H9 (cell line): ENCODE measurements at regions not wholly inside any gene's neighbourhood (a gene's known extent, or its start where the extent isn't known, plus 50 kb on each side); places are given as distances from the start of the nearest gene placed in this dataset.

ENCODE experiments used
- DNase-seq: peaks from one replicate; pipeline ENCODE4 v3.0.0-alpha.2; 2017
- H2AFZ ChIP-seq: one replicate; pipeline ENCODE4 v1.6.1; 2013; ENCODE audit warnings: mild to moderate bottlenecking, low read length, control low read depth, moderate library complexity
- H2AK5ac ChIP-seq: 2 replicates; pipeline ENCODE4 v1.6.1; 2013; ENCODE audit warnings: low read length, control low read depth, mixed read lengths; ENCODE audit not compliant: insufficient read length
- H2BK120ac ChIP-seq: one replicate; pipeline ENCODE4 v1.6.1; 2013; ENCODE audit warnings: low read depth, mild to moderate bottlenecking, low read length, control low read depth, inconsistent platforms; ENCODE audit not compliant: poor library complexity, severe bottlenecking
- H2BK12ac ChIP-seq: 2 replicates; pipeline ENCODE4 v1.6.1; 2013; ENCODE audit warnings: low read length, control low read depth, mixed read lengths, low read depth; ENCODE audit not compliant: insufficient read length
- H2BK15ac ChIP-seq: 2 replicates; pipeline ENCODE4 v1.6.1; 2013; ENCODE audit warnings: low read depth, low read length, control low read depth
- H2BK20ac ChIP-seq: one replicate; pipeline ENCODE4 v1.6.1; 2013; ENCODE audit warnings: low read depth, mild to moderate bottlenecking, low read length, control low read depth, inconsistent platforms; ENCODE audit not compliant: poor library complexity, severe bottlenecking
- H2BK5ac ChIP-seq: 2 replicates; pipeline ENCODE4 v1.6.1; 2013; ENCODE audit warnings: low read length, control low read depth, mixed read lengths; ENCODE audit not compliant: insufficient read length
- H3K14ac ChIP-seq: 2 replicates; pipeline ENCODE4 v1.6.1; 2013; ENCODE audit warnings: low read length, control low read depth; ENCODE audit not compliant: insufficient read depth
- H3K18ac ChIP-seq: 2 replicates; pipeline ENCODE4 v1.6.1; 2013; ENCODE audit warnings: low read depth, mild to moderate bottlenecking, mixed read lengths, low read length, control low read depth; ENCODE audit not compliant: insufficient read length
- H3K23ac ChIP-seq: 2 replicates; pipeline ENCODE4 v1.6.1; 2013; ENCODE audit warnings: low read length, control low read depth, mixed read lengths, low read depth; ENCODE audit not compliant: insufficient read length
- H3K23me2 ChIP-seq: 2 replicates; pipeline ENCODE4 v1.6.1; 2013; ENCODE audit warnings: low read depth, mild to moderate bottlenecking, mixed read lengths, low read length, control low read depth; ENCODE audit not compliant: insufficient read length, poor library complexity, severe bottlenecking
- H3K27ac ChIP-seq: 2 replicates; pipeline ENCODE4 v1.5.1; 2013; ENCODE audit warnings: low read length, control low read depth, mixed read lengths, low read depth; ENCODE audit not compliant: insufficient read length
- H3K27me3 ChIP-seq: 2 replicates; pipeline ENCODE4 v1.6.1; 2013; ENCODE audit warnings: low read length, control low read depth, inconsistent platforms; ENCODE audit not compliant: insufficient read depth
- H3K4ac ChIP-seq: 2 replicates; pipeline ENCODE4 v1.6.1; 2013; ENCODE audit warnings: low read depth, mild to moderate bottlenecking, control low read depth, inconsistent platforms, low read length, moderate library complexity
- H3K4me1 ChIP-seq: 2 replicates; pipeline ENCODE4 v1.6.1; 2013; ENCODE audit warnings: low read length, control low read depth, inconsistent platforms; ENCODE audit not compliant: insufficient read depth
- H3K4me2 ChIP-seq: 2 replicates; pipeline ENCODE4 v1.6.1; 2013; ENCODE audit warnings: low read length, control low read depth, mixed read lengths; ENCODE audit not compliant: insufficient read length, insufficient read depth
- H3K56ac ChIP-seq: 2 replicates; pipeline ENCODE4 v1.6.1; 2013; ENCODE audit warnings: low read depth, mild to moderate bottlenecking, mixed read lengths, low read length, control low read depth; ENCODE audit not compliant: insufficient read length
- H3K79me1 ChIP-seq: 2 replicates; pipeline ENCODE4 v1.6.1; 2013; ENCODE audit warnings: low read depth, mild to moderate bottlenecking, moderate library complexity, low read length, control low read depth, inconsistent platforms; ENCODE audit not compliant: insufficient read depth, poor library complexity, severe bottlenecking
- H3K79me2 ChIP-seq: 2 replicates; pipeline ENCODE4 v1.6.1; 2013; ENCODE audit warnings: low read length, control low read depth, inconsistent platforms; ENCODE audit not compliant: insufficient read depth
- H3K9ac ChIP-seq: 2 replicates; pipeline ENCODE4 v1.6.1; 2013; ENCODE audit warnings: low read length, control low read depth, mixed read lengths; ENCODE audit not compliant: insufficient read length; ENCODE audit errors: extremely low read depth
- H3K9me3 ChIP-seq: one replicate; pipeline ENCODE4 v1.6.1; 2013; ENCODE audit warnings: low read depth, low read length, inconsistent platforms; ENCODE audit not compliant: control insufficient read depth
- H3T11ph ChIP-seq: one replicate; pipeline ENCODE4 v1.6.1; 2013; ENCODE audit warnings: mild to moderate bottlenecking, low read length, control low read depth, inconsistent platforms
- H4K20me1 ChIP-seq: one replicate; pipeline ENCODE4 v1.6.1; 2013; ENCODE audit not compliant: control insufficient read depth, insufficient read length, insufficient read depth
- H4K5ac ChIP-seq: 2 replicates; pipeline ENCODE4 v1.6.1; 2013; ENCODE audit warnings: low read depth, mild to moderate bottlenecking, mixed read lengths, low read length, control low read depth; ENCODE audit not compliant: insufficient read length
- H4K8ac ChIP-seq: replicated peaks from 2 replicates; pipeline ENCODE4 v1.6.1; 2013; ENCODE audit warnings: low read length, control low read depth, mixed read lengths, low read depth; ENCODE audit not compliant: insufficient read length
- H4K91ac ChIP-seq: 2 replicates; pipeline ENCODE4 v1.6.1; 2013; ENCODE audit warnings: low read depth, mild to moderate bottlenecking, moderate library complexity, mixed read lengths, low read length, control low read depth; ENCODE audit not compliant: insufficient read length
- H3K27ac Mint-ChIP-seq, 3 experiments: 2 replicates in 2 of 3; 3 replicates in 1 of 3; pipeline ENCODE4 v1.8.0; 2020 to 2021; ENCODE audit warnings: mixed read lengths in 3 of 3, mild to moderate bottlenecking in 1 of 3, moderate library complexity in 1 of 3
- H3K27me3 Mint-ChIP-seq: 2 replicates; pipeline ENCODE4 v1.8.0; 2021; ENCODE audit warnings: low read depth, mild to moderate bottlenecking, moderate library complexity, mixed read lengths
- H3K36me3 Mint-ChIP-seq, 3 experiments: 2 replicates in 2 of 3; 3 replicates in 1 of 3; pipeline ENCODE4 v1.8.0; 2020 to 2021; ENCODE audit warnings: low read depth in 3 of 3, mixed read lengths in 3 of 3; ENCODE audit not compliant: insufficient read depth in 1 of 3
- H3K4me1 Mint-ChIP-seq, 2 experiments: 2 replicates each; pipeline ENCODE4 v1.8.0; 2020; ENCODE audit warnings: mixed read lengths in 2 of 2
- H3K4me3 Mint-ChIP-seq, 2 experiments: 2 replicates in 1 of 2; 3 replicates in 1 of 2; pipeline ENCODE4 v1.8.0; 2020 to 2021; ENCODE audit warnings: mild to moderate bottlenecking in 2 of 2, mixed read lengths in 2 of 2, moderate library complexity in 1 of 2
- H3K9me3 Mint-ChIP-seq, 2 experiments: 2 replicates in 1 of 2; 3 replicates in 1 of 2; pipeline ENCODE4 v1.8.0; 2020; ENCODE audit warnings: mild to moderate bottlenecking in 2 of 2, mixed read lengths in 2 of 2, moderate library complexity in 1 of 2
- WGBS: extraction: QIAGEN DNeasy Blood & Tissue Kit; methylation state at CpG from one replicate; pipeline ENCODE4 v1.1.7; 2013; ENCODE audit warnings: missing lambda C conversion rate, low lambda C conversion rate, mixed read lengths; ENCODE audit not compliant: insufficient read length; ENCODE audit errors: extremely low coverage; 5-methylcytosine and 5-hydroxymethylcytosine counted together
- TF ChIP-seq, protein P1 (sequence below): fragments of 200-600 bp; sonication (generic); conservative IDR thresholded peaks from 3 replicates; pipeline ENCODE4 v1.8.0; 2021; ENCODE audit warnings: antibody characterized with exemption, mild to moderate bottlenecking

DNA sequence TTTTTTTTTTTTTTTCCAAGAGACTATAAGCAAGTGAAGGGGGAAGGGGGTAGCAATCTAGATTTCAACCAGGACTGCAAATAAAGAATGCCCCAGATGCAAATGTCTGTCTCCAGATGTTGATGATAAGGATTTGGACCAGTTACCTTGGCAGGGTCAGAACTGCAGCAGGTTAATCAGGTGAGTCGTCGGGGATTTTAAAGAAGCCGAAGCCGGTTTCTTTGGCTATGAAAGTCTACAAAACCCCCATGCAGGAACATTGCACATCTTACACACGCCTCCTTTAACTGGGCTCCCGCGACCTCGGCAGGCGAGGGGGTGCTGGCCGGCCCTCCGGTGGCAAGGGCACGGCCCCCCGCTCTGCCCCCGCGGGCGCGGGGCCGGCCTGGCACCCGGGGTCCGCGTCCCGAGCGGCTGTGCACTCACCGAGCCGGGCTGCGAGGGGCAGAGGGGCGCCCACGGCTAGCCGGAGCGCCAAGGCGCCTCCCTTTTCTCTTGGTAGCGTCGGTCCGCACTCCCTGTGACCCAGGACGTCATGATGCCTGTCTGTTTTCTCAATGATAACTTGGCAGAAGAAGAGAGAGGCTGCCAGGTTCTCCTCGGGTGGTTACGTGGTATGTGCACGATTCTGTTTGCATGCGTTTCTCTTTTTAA, 366.3 kb upstream of the ESRRG start:
- Mint-ChIP-seq H3K27me3 (peaks cover 75% of the 10 kb centered on the region), H3K36me3 (no peaks in the 10 kb centered on the region), H3K4me3 (peak overlapping the region; percentile 71 to 95), H3K4me1 (peaks cover 26 to 33% of the 10 kb centered on the region in 2 experiments), H3K9me3 (no peaks in the 10 kb centered on the region; a peak in 1 of 5 replicates), H3K27ac (no peak overlapping the region)
- no peak for DNase-seq
- H3K18ac ChIP-seq, result no peak overlapping the region
- H3K4ac ChIP-seq, result no peak overlapping the region
- peaks cover 14% of the 10 kb centered on the region; the same call in 1 of the 2 replicates for H3K27me3 ChIP-seq
- no peaks in the 10 kb centered on the region for H3K79me2 ChIP-seq
- H3K27ac ChIP-seq, result no peak overlapping the region
- H3K79me1 ChIP-seq, result no peaks in the 10 kb centered on the region
- H3K14ac ChIP-seq, result no peak overlapping the region
- H3K23me2 ChIP-seq, result peaks cover 16% of the 10 kb centered on the region
- H3K56ac ChIP-seq, result no peak overlapping the region
- no peak overlapping the region for H2BK120ac ChIP-seq
- no peak overlapping the region for H4K91ac ChIP-seq
- TF ChIP-seq, protein P1, sequence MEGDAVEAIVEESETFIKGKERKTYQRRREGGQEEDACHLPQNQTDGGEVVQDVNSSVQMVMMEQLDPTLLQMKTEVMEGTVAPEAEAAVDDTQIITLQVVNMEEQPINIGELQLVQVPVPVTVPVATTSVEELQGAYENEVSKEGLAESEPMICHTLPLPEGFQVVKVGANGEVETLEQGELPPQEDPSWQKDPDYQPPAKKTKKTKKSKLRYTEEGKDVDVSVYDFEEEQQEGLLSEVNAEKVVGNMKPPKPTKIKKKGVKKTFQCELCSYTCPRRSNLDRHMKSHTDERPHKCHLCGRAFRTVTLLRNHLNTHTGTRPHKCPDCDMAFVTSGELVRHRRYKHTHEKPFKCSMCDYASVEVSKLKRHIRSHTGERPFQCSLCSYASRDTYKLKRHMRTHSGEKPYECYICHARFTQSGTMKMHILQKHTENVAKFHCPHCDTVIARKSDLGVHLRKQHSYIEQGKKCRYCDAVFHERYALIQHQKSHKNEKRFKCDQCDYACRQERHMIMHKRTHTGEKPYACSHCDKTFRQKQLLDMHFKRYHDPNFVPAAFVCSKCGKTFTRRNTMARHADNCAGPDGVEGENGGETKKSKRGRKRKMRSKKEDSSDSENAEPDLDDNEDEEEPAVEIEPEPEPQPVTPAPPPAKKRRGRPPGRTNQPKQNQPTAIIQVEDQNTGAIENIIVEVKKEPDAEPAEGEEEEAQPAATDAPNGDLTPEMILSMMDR, result no peak
- no peak overlapping the region for H4K5ac ChIP-seq
- H3T11ph ChIP-seq, result no peak overlapping the region
- no peak overlapping the region for H2AFZ ChIP-seq
- no peaks in the 10 kb centered on the region for H4K20me1 ChIP-seq
- WGBS, result no CpG with 5 or more reads among the region's 39 CpGs
- no peaks in the 10 kb centered on the region; the same call in 1 of the 2 replicates for H3K4me1 ChIP-seq
- H2BK20ac ChIP-seq, result no peak overlapping the region
- no peak overlapping the region for H2AK5ac ChIP-seq
- no peak overlapping the region for H3K23ac ChIP-seq
- H2BK12ac ChIP-seq, result no peak overlapping the region
- no peak overlapping the region for H2BK15ac ChIP-seq
- H3K9me3 ChIP-seq, result no peaks in the 10 kb centered on the region
- H2BK5ac ChIP-seq, result no peak overlapping the region
- no peak overlapping the region for H3K9ac ChIP-seq
- H3K4me2 ChIP-seq, result peak overlapping the region; percentile 87
- no peak overlapping the region for H4K8ac ChIP-seq
